Common myeloid progenitor, CD34-positive (primary cell): ENCODE measurements at regions not wholly inside any gene's neighbourhood (a gene's known extent, or its start where the extent isn't known, plus 50 kb on each side); places are given as distances from the start of the nearest gene placed in this dataset.

Experiments used
- CTCF ChIA-PET: fragments of 350-600 bp; sonication (Branson Sonifier 250); formaldehyde crosslinking; loops from one replicate; lab custom pipeline; 2021; ENCODE audit warnings: antibody characterized with exemption; lab: Charles Lee
- POLR2A ChIA-PET: fragments of 350-600 bp; sonication (Branson Sonifier 250); formaldehyde crosslinking; loops from one replicate; lab custom pipeline; 2021; ENCODE audit warnings: antibody characterized with exemption; lab: Charles Lee
- DNase-seq, 3 donors: peaks; one replicate each; pipeline versions ENCODE4 v3.0.0 to v3.0.0-alpha.2; 2013
- H3K27ac ChIP-seq, 2 experiments: 1 replicate in 1 of 2; 2 replicates in 1 of 2; pipeline ENCODE4 v1.7.0; 2013; ENCODE audit warnings: inconsistent platforms in 2 of 2, low read length in 2 of 2, mild to moderate bottlenecking in 2 of 2, low read depth in 1 of 2, moderate library complexity in 1 of 2; ENCODE audit not compliant: severe bottlenecking in 2 of 2, insufficient read depth in 1 of 2, poor library complexity in 1 of 2
- H3K27me3 ChIP-seq, 5 experiments: replicated peaks in 2 of 5; 1 replicate in 3 of 5; 2 replicates in 2 of 5; pipeline versions ENCODE4 v1.6.1 to v1.7.0; 2013; ENCODE audit warnings: low read length in 4 of 5, mild to moderate bottlenecking in 2 of 5, moderate library complexity in 2 of 5, inconsistent platforms in 1 of 5; ENCODE audit not compliant: insufficient read depth in 5 of 5, control insufficient read depth in 4 of 5
- H3K36me3 ChIP-seq, 4 experiments: 1 replicate in 2 of 4; 2 replicates in 2 of 4; pipeline versions ENCODE4 v1.6.1 to v1.7.0; 2013; ENCODE audit warnings: low read length in 3 of 4, control low read depth in 1 of 4, mild to moderate bottlenecking in 1 of 4; ENCODE audit not compliant: control insufficient read depth in 4 of 4, insufficient read depth in 4 of 4
- H3K4me1 ChIP-seq, 4 experiments: 1 replicate in 3 of 4; 2 replicates in 1 of 4; pipeline versions ENCODE4 v1.6.1 to v1.7.1; 2013; ENCODE audit warnings: low read length in 3 of 4, mild to moderate bottlenecking in 3 of 4, control low read depth in 1 of 4, inconsistent platforms in 1 of 4, moderate library complexity in 1 of 4; ENCODE audit not compliant: control insufficient read depth in 4 of 4, insufficient read depth in 4 of 4; ENCODE audit errors: control extremely low read depth in 1 of 4
- H3K4me3 ChIP-seq, 7 experiments: 1 replicate in 4 of 7; 2 replicates in 3 of 7; pipeline versions ENCODE4 v1.5.1 to v1.7.0; 2013; ENCODE audit warnings: mild to moderate bottlenecking in 7 of 7, low read length in 6 of 7, moderate library complexity in 6 of 7, inconsistent platforms in 2 of 7, low read depth in 2 of 7, control low read depth in 1 of 7; ENCODE audit not compliant: insufficient read depth in 4 of 7, control insufficient read depth in 1 of 7; ENCODE audit errors: extremely low read depth in 1 of 7
- H3K9me3 ChIP-seq, 5 experiments: 1 replicate in 4 of 5; 2 replicates in 1 of 5; pipeline versions ENCODE4 v1.6.1 to v1.7.1; 2013; ENCODE audit warnings: low read length in 4 of 5, mild to moderate bottlenecking in 2 of 5, inconsistent platforms in 1 of 5, low read depth in 1 of 5, moderate library complexity in 1 of 5; ENCODE audit not compliant: control insufficient read depth in 4 of 5, insufficient read depth in 2 of 5; ENCODE audit errors: control extremely low read depth in 1 of 5
- WGBS: methylation state at CpG from one replicate; pipeline ENCODE4 v1.1.5; 2013; ENCODE audit not compliant: insufficient coverage; 5-methylcytosine and 5-hydroxymethylcytosine counted together

- CTCF ChIA-PET: no interaction called here
- 100% methylated on average over 5 of the region's 5 CpGs for WGBS
Measured at GRCh38 chr9:91078369-91078695, 276.7 kb downstream of the SYK start.

GRCh38 chr9:91082731-91083130 lies 279.0 kb downstream of the AUH start:
- Histone ChIP-seq H3K27ac (no peak overlapping the region), H3K4me3 (no peak overlapping the region), H3K9me3 (no peaks in the 10 kb centered on the region), H3K36me3 (no peaks in the 10 kb centered on the region), H3K4me1 (peaks cover 0 to 10% (median 4%) of the 10 kb centered on the region in 4 experiments), H3K27me3 (no peaks in the 10 kb centered on the region)
- WGBS: 96% methylated on average over 3 of the region's 4 CpGs
- DNase-seq: no peak
- ChIA-PET CTCF (no interaction called here), POLR2A (interaction anchor here (0.6 kb wide), 1 partner anchor 12 kb away, joined by 5 read pairs; no protein-coding TSS in a partner anchor)

More at GRCh38 chr9:91078369-91078695, 276.7 kb downstream of the SYK start:
- no peak overlapping the region for H3K27ac ChIP-seq
- no peak overlapping the region for H3K4me3 ChIP-seq
- DNase-seq: no peak
- no peaks in the 10 kb centered on the region for H3K36me3 ChIP-seq
- H3K27me3 ChIP-seq: peaks cover 0 to 2% (median 0%) of the 10 kb centered on the region in 5 experiments
- POLR2A ChIA-PET: no interaction called here
- H3K9me3 ChIP-seq: no peaks in the 10 kb centered on the region
- no peaks in the 10 kb centered on the region for H3K4me1 ChIP-seq

- 57% methylated on average over 1 of the region's 2 CpGs for WGBS
- CTCF ChIA-PET: interaction anchor here (0.6 to 1.0 kb wide), 4 partner anchors 9 to 148 kb away, joined by 3 to 4 read pairs (median 3); no protein-coding TSS in a partner anchor
- H3K27me3 ChIP-seq: no peaks in the 10 kb centered on the region
- H3K4me3 ChIP-seq: no peak overlapping the region
- peaks cover 0 to 13% (median 4%) of the 10 kb centered on the region in 4 experiments for H3K4me1 ChIP-seq
- H3K9me3 ChIP-seq: no peaks in the 10 kb centered on the region
- no peak overlapping the region for H3K27ac ChIP-seq
- POLR2A ChIA-PET: interaction anchor here (0.6 kb wide), 1 partner anchor 339 kb away, joined by 3 read pairs; the partner anchor contains the start of gene NFIL3
- DNase-seq: no peak
- no peaks in the 10 kb centered on the region for H3K36me3 ChIP-seq
Measured at GRCh38 chr9:91084896-91085516, 276.7 kb downstream of the AUH start.

GRCh38 chr9:91085517-91086291 lies 276.0 kb downstream of the AUH start:
- CTCF ChIA-PET: interaction anchor here (0.9 to 1.0 kb wide), 2 partner anchors 9 to 65 kb away, joined by 3 to 4 read pairs; no protein-coding TSS in a partner anchor
- H3K4me1 ChIP-seq: peaks cover 0 to 13% (median 4%) of the 10 kb centered on the region in 4 experiments

GRCh38 chr9:91086657-91087461 lies 274.9 kb downstream of the AUH start:
- ChIA-PET POLR2A (no interaction called here), CTCF (interaction anchor here (0.6 to 4.6 kb wide), 3 partner anchors 49 to 339 kb away, joined by 3 to 26 read pairs (median 4); no protein-coding TSS in a partner anchor)
- no peak overlapping the region for H3K4me3 ChIP-seq
- DNase-seq: no peak
- H3K27me3 ChIP-seq: no peaks in the 10 kb centered on the region
- no peaks in the 10 kb centered on the region for H3K9me3 ChIP-seq
- H3K27ac ChIP-seq: no peak overlapping the region
- H3K4me1 ChIP-seq: peaks cover 0 to 13% (median 4%) of the 10 kb centered on the region in 4 experiments
- H3K36me3 ChIP-seq: no peaks in the 10 kb centered on the region

More at GRCh38 chr9:91085517-91086291, 276.0 kb downstream of the AUH start:
- 17% methylated on average over 1 of the region's 2 CpGs for WGBS
- Histone ChIP-seq H3K27ac (no peak overlapping the region), H3K36me3 (no peaks in the 10 kb centered on the region), H3K4me3 (no peak overlapping the region), H3K27me3 (no peaks in the 10 kb centered on the region), H3K9me3 (no peaks in the 10 kb centered on the region)
- DNase-seq: peak; percentile 44 to 89 (median 79)
- POLR2A ChIA-PET: interaction anchor here (0.6 to 0.7 kb wide), 2 partner anchors 9 to 338 kb away, joined by 3 read pairs; partner anchors contain the start of gene NFIL3

GRCh38 chr9:91087462-91087759 lies 274.3 kb downstream of the AUH start:
- Histone ChIP-seq H3K4me3 (no peak overlapping the region), H3K27me3 (no peaks in the 10 kb centered on the region), H3K27ac (no peak overlapping the region), H3K4me1 (peaks cover 0 to 13% (median 4%) of the 10 kb centered on the region in 4 experiments), H3K9me3 (no peaks in the 10 kb centered on the region), H3K36me3 (no peaks in the 10 kb centered on the region)
- ChIA-PET POLR2A (no interaction called here), CTCF (interaction anchor here (0.6 to 4.6 kb wide), 3 partner anchors 50 to 339 kb away, joined by 3 to 26 read pairs (median 4); no protein-coding TSS in a partner anchor)
- DNase-seq: no peak
